Ectodermal cell (in vitro differentiated cells): ENCODE measurements at regions not wholly inside any gene's neighbourhood (a gene's known extent, or its start where the extent isn't known, plus 50 kb on each side); places are given as distances from the start of the nearest gene placed in this dataset.

Experiments
- H3K27ac ChIP-seq: 2 replicates; pipeline ENCODE4 v1.7.0; 2013; ENCODE audit warnings: mild to moderate bottlenecking, low read depth, low read length; ENCODE audit not compliant: insufficient read depth, poor library complexity, severe bottlenecking
- H3K27me3 ChIP-seq: 2 replicates; pipeline ENCODE4 v1.7.0; 2013; ENCODE audit warnings: mild to moderate bottlenecking, low read length; ENCODE audit not compliant: insufficient read depth, control insufficient read depth, poor library complexity, severe bottlenecking
- H3K36me3 ChIP-seq: one replicate; pipeline ENCODE4 v1.7.0; 2013; ENCODE audit warnings: low read length; ENCODE audit not compliant: control insufficient read depth, insufficient read depth
- H3K4me1 ChIP-seq: one replicate; pipeline ENCODE4 v1.7.0; 2013; ENCODE audit warnings: low read length; ENCODE audit not compliant: control insufficient read depth, insufficient read depth
- H3K4me3 ChIP-seq: 2 replicates; pipeline ENCODE4 v1.7.0; 2013; ENCODE audit warnings: low read depth, low read length, control low read depth; ENCODE audit not compliant: insufficient read depth
- H3K9me3 ChIP-seq: 2 replicates; pipeline ENCODE4 v1.7.0; 2013; ENCODE audit warnings: mild to moderate bottlenecking, low read length, moderate library complexity; ENCODE audit not compliant: control insufficient read depth
- WGBS, 2 experiments: methylation state at CpG; one replicate each; pipeline ENCODE4 v1.1.7; 2013; ENCODE audit warnings: missing lambda C conversion rate in 2 of 2; 5-methylcytosine and 5-hydroxymethylcytosine counted together

GRCh38 chr2:22843919-22844537, 541.0 kb upstream of the KLHL29 start:
- 91 to 97% methylated on average over 1 of the region's 1 CpG for WGBS, 2 experiments
- Histone ChIP-seq H3K4me3 (no peak overlapping the region), H3K4me1 (no peaks in the 10 kb centered on the region)

DNA sequence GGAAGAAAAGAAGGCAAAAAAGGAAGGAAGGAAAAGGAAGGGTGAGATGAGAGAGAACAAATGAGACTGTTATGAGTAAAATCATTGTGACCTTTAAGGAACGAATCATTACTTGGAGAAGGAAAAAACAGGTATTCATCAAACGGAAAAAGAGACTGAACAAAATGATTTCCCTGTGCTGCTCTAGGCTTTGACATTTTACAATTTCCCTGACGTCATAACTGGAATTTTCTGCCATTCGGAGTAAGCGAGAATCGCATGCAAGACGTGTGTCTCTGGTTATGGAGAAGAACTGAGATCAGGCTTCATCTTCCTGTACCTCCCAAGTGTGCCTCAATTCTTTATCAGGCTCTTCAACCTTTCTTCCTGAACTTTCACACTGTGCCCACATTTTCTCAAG, 534.7 kb upstream of the KLHL29 start:
- H3K4me1 ChIP-seq, result peaks cover 4% of the 10 kb centered on the region
- no peaks in the 10 kb centered on the region for H3K36me3 ChIP-seq
- no peak overlapping the region for H3K27ac ChIP-seq
- WGBS, 2 experiments, result 90 to 94% methylated on average over 7 of the region's 7 CpGs
- no peaks in the 10 kb centered on the region for H3K9me3 ChIP-seq
- no peak overlapping the region for H3K4me3 ChIP-seq
- no peaks in the 10 kb centered on the region for H3K27me3 ChIP-seq

More at GRCh38 chr2:22843919-22844537, 541.0 kb upstream of the KLHL29 start:
- H3K27me3 ChIP-seq, result no peaks in the 10 kb centered on the region
- no peaks in the 10 kb centered on the region for H3K36me3 ChIP-seq
- H3K27ac ChIP-seq, result no peak overlapping the region
- H3K9me3 ChIP-seq, result no peaks in the 10 kb centered on the region

GRCh38 chr2:22854588-22854987, 530.4 kb upstream of the KLHL29 start:
- no peaks in the 10 kb centered on the region for H3K9me3 ChIP-seq
- H3K27me3 ChIP-seq, result no peaks in the 10 kb centered on the region
- no peaks in the 10 kb centered on the region for H3K4me1 ChIP-seq
- no peak overlapping the region for H3K27ac ChIP-seq
- no peaks in the 10 kb centered on the region for H3K36me3 ChIP-seq
- 96 to 100% methylated on average over 3 of the region's 3 CpGs for WGBS, 2 experiments
- no peak overlapping the region for H3K4me3 ChIP-seq

DNA sequence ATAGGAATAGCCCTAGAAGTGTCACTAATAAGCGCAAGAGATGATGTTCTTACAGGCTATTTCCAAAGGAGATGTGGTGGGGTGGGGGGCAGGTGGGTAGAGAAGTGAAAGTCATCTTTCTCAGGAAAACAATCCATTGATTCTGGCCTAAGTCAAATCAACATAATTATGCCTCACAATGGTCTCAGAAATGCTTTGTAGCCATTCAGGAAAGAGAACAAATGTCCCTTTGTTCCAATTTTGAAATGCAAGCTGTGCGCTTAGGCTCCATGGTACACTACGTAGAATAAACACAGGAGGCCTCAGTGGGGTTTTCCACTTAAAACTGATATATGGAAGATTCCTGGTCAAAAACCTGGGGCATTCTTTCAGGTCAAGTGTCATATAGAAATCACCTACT, 529.9 kb upstream of the KLHL29 start:
- Histone ChIP-seq H3K4me3 (no peak overlapping the region), H3K9me3 (no peaks in the 10 kb centered on the region), H3K27ac (no peak overlapping the region), H3K36me3 (no peaks in the 10 kb centered on the region), H3K4me1 (no peaks in the 10 kb centered on the region), H3K27me3 (no peaks in the 10 kb centered on the region)
- WGBS, 2 experiments, result 77 to 93% methylated on average over 2 to 3 of the region's 3 CpGs

DNA sequence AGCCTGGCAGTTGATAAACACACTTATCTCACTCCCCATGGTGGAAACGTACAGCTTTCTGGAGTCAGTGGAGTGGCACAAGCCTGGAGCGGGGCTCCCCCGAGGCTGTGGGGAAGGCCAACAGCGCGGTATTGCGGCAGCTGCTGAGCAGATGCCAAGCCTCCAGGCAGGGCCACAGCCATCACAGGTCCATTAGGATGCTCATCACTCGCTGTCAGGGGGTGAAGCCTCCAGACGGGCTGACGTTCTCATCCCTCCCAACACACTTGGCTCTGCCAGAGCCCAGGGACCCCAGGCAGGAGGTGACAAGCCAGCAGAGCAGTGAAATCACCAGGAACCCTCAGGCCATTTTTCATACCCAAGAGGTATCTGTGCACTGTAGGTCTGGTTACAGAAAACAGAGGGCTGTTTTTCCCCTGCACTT, 529.2 kb upstream of the KLHL29 start:
- WGBS, 2 experiments, result 93 to 96% methylated on average over 9 of the region's 9 CpGs
- no peak overlapping the region for H3K27ac ChIP-seq
- no peak overlapping the region for H3K4me3 ChIP-seq
- H3K4me1 ChIP-seq, result no peaks in the 10 kb centered on the region
- no peaks in the 10 kb centered on the region for H3K36me3 ChIP-seq
- H3K27me3 ChIP-seq, result no peaks in the 10 kb centered on the region
- H3K9me3 ChIP-seq, result no peaks in the 10 kb centered on the region

- Histone ChIP-seq H3K27me3 (no peaks in the 10 kb centered on the region), H3K27ac (no peak overlapping the region), H3K36me3 (no peaks in the 10 kb centered on the region), H3K4me3 (no peak overlapping the region), H3K4me1 (no peaks in the 10 kb centered on the region), H3K9me3 (no peaks in the 10 kb centered on the region)
- 92 to 97% methylated on average over 4 of the region's 4 CpGs for WGBS, 2 experiments
These were observed 517.0 kb upstream of the KLHL29 start for GRCh38 chr2:22867973-22868372.

- Histone ChIP-seq H3K4me3 (no peak overlapping the region), H3K4me1 (peaks cover 5% of the 10 kb centered on the region), H3K27ac (no peak overlapping the region), H3K36me3 (no peaks in the 10 kb centered on the region), H3K9me3 (no peaks in the 10 kb centered on the region), H3K27me3 (no peaks in the 10 kb centered on the region)
- WGBS, 2 experiments, result 35 to 37% methylated on average over 2 of the region's 2 CpGs
These were observed 506.9 kb upstream of the KLHL29 start for GRCh38 chr2:22878121-22878520.

DNA sequence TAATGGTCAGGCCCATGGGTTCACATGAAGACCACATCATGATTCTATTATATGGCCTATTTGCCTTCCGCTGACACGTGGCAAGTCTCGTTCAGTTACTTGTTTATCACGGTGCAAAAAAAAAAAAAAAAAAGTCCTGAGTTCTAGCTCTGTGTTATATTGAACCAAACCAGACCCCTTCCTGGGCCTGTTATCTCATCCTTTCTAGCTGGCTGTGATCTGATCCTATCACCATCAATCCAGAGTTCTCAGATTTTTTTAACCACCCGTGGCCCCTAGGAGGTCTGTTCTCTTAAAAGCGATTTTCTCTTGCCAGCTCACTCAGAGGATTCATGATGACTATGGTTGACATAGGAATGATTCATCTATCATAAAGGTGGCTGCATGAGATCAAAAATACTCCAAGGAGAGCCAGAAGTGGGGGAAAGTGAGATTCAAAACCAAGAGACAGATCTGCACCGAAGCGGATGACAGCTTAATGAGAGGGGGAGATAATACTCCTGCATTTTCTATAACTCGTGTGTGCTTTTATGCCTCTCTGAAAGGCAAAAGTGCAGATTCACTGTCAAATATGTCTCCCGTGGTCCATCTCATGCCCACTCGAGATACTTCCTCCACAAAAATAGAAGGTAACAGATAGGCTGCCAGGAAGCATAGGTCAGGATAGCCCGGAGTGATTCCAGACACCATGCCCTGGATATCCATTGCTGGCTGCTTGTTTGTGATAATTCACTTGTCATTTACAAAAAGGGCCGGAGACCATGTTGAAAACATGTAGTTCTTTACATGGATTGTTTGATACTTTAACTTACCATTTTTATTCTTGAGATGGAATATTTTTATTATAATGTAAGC, 505.7 kb upstream of the KLHL29 start:
- H3K36me3 ChIP-seq, result no peaks in the 10 kb centered on the region
- no peaks in the 10 kb centered on the region for H3K27me3 ChIP-seq
- 86 to 88% methylated on average over 12 to 13 of the region's 13 CpGs for WGBS, 2 experiments
- no peaks in the 10 kb centered on the region for H3K9me3 ChIP-seq
- H3K27ac ChIP-seq, result no peak overlapping the region
- H3K4me3 ChIP-seq, result no peak overlapping the region
- H3K4me1 ChIP-seq, result peaks cover 5% of the 10 kb centered on the region

DNA sequence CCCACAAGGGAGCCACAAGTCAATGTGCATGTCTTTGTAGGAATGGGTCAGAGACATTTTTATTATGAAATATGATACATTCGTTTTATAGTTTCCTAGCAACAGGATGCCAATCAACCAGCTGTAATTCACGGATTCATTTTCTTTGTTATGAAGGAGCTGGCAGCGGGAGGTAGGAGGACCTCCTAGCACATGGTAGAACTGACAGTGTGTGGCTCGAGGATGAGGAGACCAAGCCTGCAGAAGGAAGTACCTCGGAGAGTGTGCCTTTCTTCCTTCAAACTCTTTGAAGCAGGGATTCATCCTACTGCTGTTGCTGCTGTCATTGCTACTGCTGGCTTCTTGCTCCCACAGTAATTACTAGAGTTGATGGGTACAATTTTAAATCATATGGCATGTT, 504.8 kb upstream of the KLHL29 start:
- no peak overlapping the region for H3K4me3 ChIP-seq
- H3K4me1 ChIP-seq, result peaks cover 5% of the 10 kb centered on the region
- no peak overlapping the region for H3K27ac ChIP-seq
- H3K27me3 ChIP-seq, result no peaks in the 10 kb centered on the region
- H3K9me3 ChIP-seq, result no peaks in the 10 kb centered on the region
- WGBS, 2 experiments, result 92 to 95% methylated on average over 5 of the region's 5 CpGs
- H3K36me3 ChIP-seq, result no peaks in the 10 kb centered on the region

DNA sequence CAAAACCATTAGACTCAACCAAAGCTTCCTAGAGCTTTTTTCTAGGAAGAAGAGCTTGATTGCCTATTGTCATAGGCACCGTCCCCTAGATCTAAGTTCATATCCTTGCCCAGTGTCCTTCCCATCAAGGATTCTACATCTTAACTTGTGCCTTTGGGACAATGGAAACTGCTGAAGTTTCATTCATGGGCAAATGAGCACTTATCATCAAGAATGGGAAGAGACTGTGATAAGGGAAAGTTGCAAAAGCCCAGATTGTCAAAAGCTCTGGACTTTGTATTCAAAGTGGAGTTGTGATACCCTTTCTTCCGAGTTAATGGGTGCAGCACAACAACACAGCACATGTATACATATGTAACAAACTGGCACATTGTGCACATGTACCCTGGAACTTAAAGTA, 503.0 kb upstream of the KLHL29 start:
- Histone ChIP-seq H3K4me1 (peaks cover 5% of the 10 kb centered on the region), H3K9me3 (no peaks in the 10 kb centered on the region), H3K4me3 (no peak overlapping the region), H3K27me3 (no peaks in the 10 kb centered on the region), H3K36me3 (no peaks in the 10 kb centered on the region), H3K27ac (no peak overlapping the region)
- 96 to 100% methylated on average over 1 to 2 of the region's 2 CpGs for WGBS, 2 experiments
